HepG2 (cell line): ENCODE measurements at regions not wholly inside any gene's neighbourhood (a gene's known extent, or its start where the extent isn't known, plus 50 kb on each side); places are given as distances from the start of the nearest gene placed in this dataset.
A peak's percentile ranks its signal among the peaks of the same experiment; 100 is the strongest.

Experiments used
- ARID5B ChIP-seq: IDR thresholded peaks from 2 replicates; pipeline ENCODE4 v1.4.0; 2020; ENCODE audit warnings: mild to moderate bottlenecking, missing genetic modification reagents
- DPF2 ChIP-seq: sonication (generic); formaldehyde crosslinking; IDR thresholded peaks from 2 replicates; pipeline ENCODE4 v1.4.0; 2020; ENCODE audit warnings: mild to moderate bottlenecking, low read depth, missing genetic modification reagents, borderline replicate concordance
- E2F1 ChIP-seq: sonication (generic); formaldehyde crosslinking; IDR thresholded peaks from 2 replicates; pipeline ENCODE4 v1.5.0; 2020; ENCODE audit warnings: missing genetic modification reagents
- EP300 ChIP-seq, 3 experiments: sonication (generic) in 1 of 3; formaldehyde crosslinking in 1 of 3; IDR thresholded peaks; 2 replicates each; pipeline versions ENCODE4 v1.5.1 to v1.6.1; 2011 to 2020; ENCODE audit warnings: low read depth in 2 of 3, low read length in 2 of 3, borderline replicate concordance in 1 of 3, improper control_type of control experiment in 1 of 3, mild to moderate bottlenecking in 1 of 3, missing genetic modification reagents in 1 of 3, moderate library complexity in 1 of 3
- FIP1L1 ChIP-seq: fragments of 200-400 bp; formaldehyde crosslinking; IDR thresholded peaks from 2 replicates; pipeline ENCODE4 v1.6.1; 2018; ENCODE audit warnings: low read depth, mild to moderate bottlenecking, low read length, moderate library complexity, borderline replicate concordance; ENCODE audit not compliant: insufficient read depth
- GLI4 ChIP-seq: sonication (generic); formaldehyde crosslinking; IDR thresholded peaks from 2 replicates; pipeline ENCODE4 v1.5.1; 2020; ENCODE audit warnings: missing genetic modification reagents, mild to moderate bottlenecking, moderate library complexity, borderline replicate concordance
- HDAC1 ChIP-seq: sonication (generic); formaldehyde crosslinking; IDR thresholded peaks from 2 replicates; pipeline ENCODE4 v1.5.1; 2020; ENCODE audit warnings: mild to moderate bottlenecking, missing genetic modification reagents
- HNF1B ChIP-seq: sonication (generic); formaldehyde crosslinking; IDR thresholded peaks from 2 replicates; pipeline ENCODE4 v1.5.1; 2020; ENCODE audit warnings: mild to moderate bottlenecking, moderate library complexity, missing genetic modification reagents
- MAX ChIP-seq: IDR thresholded peaks from 2 replicates; pipeline ENCODE4 v1.6.1; 2012; ENCODE audit warnings: inconsistent platforms
- MEF2D ChIP-seq: sonication (generic); formaldehyde crosslinking; IDR thresholded peaks from 2 replicates; pipeline ENCODE4 v1.5.1; 2020; ENCODE audit warnings: mild to moderate bottlenecking, missing genetic modification reagents
- NCOA2 ChIP-seq: sonication (generic); formaldehyde crosslinking; IDR thresholded peaks from 2 replicates; pipeline ENCODE4 v1.8.0; 2022; ENCODE audit warnings: inconsistent platforms
- RARA ChIP-seq: IDR thresholded peaks from 2 replicates; pipeline ENCODE4 v1.6.1; 2016; ENCODE audit warnings: missing genetic modification reagents, missing compliant biosample characterization
- ZNF205 ChIP-seq: IDR thresholded peaks from 2 replicates; pipeline ENCODE4 v1.6.1; 2018; ENCODE audit warnings: missing biosample characterization, missing genetic modification reagents
- ZNF253 ChIP-seq: sonication (generic); formaldehyde crosslinking; IDR thresholded peaks from 2 replicates; pipeline ENCODE4 v1.8.0; 2022; ENCODE audit warnings: mild to moderate bottlenecking, missing genetic modification reagents, borderline replicate concordance
- ZNF468 ChIP-seq: sonication (generic); formaldehyde crosslinking; IDR thresholded peaks from 2 replicates; pipeline ENCODE4 v1.8.0; 2022; ENCODE audit warnings: mild to moderate bottlenecking, moderate library complexity, missing genetic modification reagents
- ZNF513 ChIP-seq: sonication (generic); formaldehyde crosslinking; conservative IDR thresholded peaks from 2 replicates; pipeline ENCODE4 v1.5.0; 2020; ENCODE audit warnings: missing genetic modification reagents
- ZNF792 ChIP-seq: IDR thresholded peaks from 2 replicates; pipeline ENCODE4 v1.6.1; 2016
- ZNF879 ChIP-seq: sonication (generic); formaldehyde crosslinking; IDR thresholded peaks from 2 replicates; pipeline ENCODE4 v1.8.1; 2023; ENCODE audit warnings: missing genetic modification reagents
- ZSCAN29 ChIP-seq: sonication (generic); formaldehyde crosslinking; conservative IDR thresholded peaks from 2 replicates; pipeline ENCODE4 v1.4.0; 2020; ENCODE audit warnings: mild to moderate bottlenecking, missing genetic modification reagents

GRCh38 chr4:83189631-83190136, 75.2 kb upstream of the PLAC8 start (continued):
- TF ChIP-seq DPF2 (peak; percentile 31; the same call in 1 of the 2 replicates), MEF2D (CRISPR knock-in tag) (no peak), ZNF792 (CRISPR knock-in tag) (peak; percentile 69; the same call in 1 of the 2 replicates), NCOA2 (peak; percentile 42; the same call in 1 of the 2 replicates), E2F1 (CRISPR knock-in tag) (no peak), RARA (no peak), ARID5B (CRISPR knock-in tag) (peak; percentile 71), ZNF205 (CRISPR knock-in tag) (no peak), HNF1B (CRISPR knock-in tag) (no peak), ZSCAN29 (CRISPR knock-in tag) (peak; percentile 78; the same call in 1 of the 2 replicates), FIP1L1 (no peak), ZNF879 (no peak), GLI4 (no peak), HDAC1 (peak; percentile 73), EP300 (IDR thresholded peaks at IDR 0.05; ENCODE audit: low read depth in 2 of 2, low read length in 2 of 2) (peak in 1 of 2 experiments; percentile 56; a peak in 1 of 4 replicates), EP300 (CRISPR knock-in tag; IDR thresholded peaks at IDR 0.05; ENCODE audit: borderline replicate concordance) (peak; percentile 43; the same call in 1 of the 2 replicates), ZNF468 (CRISPR knock-in tag) (no peak), ZNF513 (CRISPR knock-in tag) (no peak), ZNF253 (CRISPR knock-in tag) (no peak), MAX (no peak)
